GM23338 (cell line): ENCODE measurements at regions not wholly inside any gene's neighbourhood (a gene's known extent, or its start where the extent isn't known, plus 50 kb on each side); places are given as distances from the start of the nearest gene placed in this dataset.

Experiments used
- ATAC-seq: fragments of 200-7000 bp; cut with Tn5 transposase; 3 replicates; pipeline ENCODE4 v1.9.1; 2020
- DNase-seq: peaks from one replicate; pipeline ENCODE4 v3.0.0-alpha.2; 2015; ENCODE audit warnings: low spot score
- H2AFZ ChIP-seq: fragments of 200-600 bp; sonication (generic); 2 replicates; pipeline ENCODE4 v1.8.0; 2016; ENCODE audit warnings: antibody characterized with exemption, mild to moderate bottlenecking, moderate library complexity
- H3F3A ChIP-seq: fragments of 200-600 bp; sonication (generic); replicated peaks from 2 replicates; pipeline ENCODE4 v1.8.0; 2017; ENCODE audit warnings: antibody characterized with exemption, mixed run types, low read depth
- H3K27ac ChIP-seq: fragments of 200-600 bp; sonication (generic); 2 replicates; pipeline ENCODE4 v1.6.1; 2016; ENCODE audit warnings: low read depth
- H3K27me3 ChIP-seq: fragments of 200-600 bp; sonication (generic); 2 replicates; pipeline ENCODE4 v1.8.0; 2016; ENCODE audit warnings: mild to moderate bottlenecking, mixed run types, moderate library complexity; ENCODE audit not compliant: insufficient read depth
- H3K36me3 ChIP-seq: fragments of 200-600 bp; sonication (generic); 2 replicates; pipeline ENCODE4 v1.8.0; 2016; ENCODE audit warnings: mild to moderate bottlenecking; ENCODE audit not compliant: insufficient read depth
- H3K4me1 ChIP-seq: fragments of 200-600 bp; sonication (generic); 2 replicates; pipeline ENCODE4 v1.8.0; 2016; ENCODE audit warnings: mild to moderate bottlenecking, moderate library complexity; ENCODE audit not compliant: insufficient read depth
- H3K4me2 ChIP-seq: fragments of 200-600 bp; sonication (generic); 2 replicates; pipeline ENCODE4 v1.7.1; 2017; ENCODE audit warnings: mixed run types
- H3K4me3 ChIP-seq: fragments of 200-600 bp; sonication (generic); 2 replicates; pipeline ENCODE4 v1.6.1; 2016; ENCODE audit warnings: mixed run types
- H3K79me2 ChIP-seq: fragments of 200-600 bp; sonication (generic); replicated peaks from 2 replicates; pipeline ENCODE4 v1.8.0; 2017; ENCODE audit warnings: mild to moderate bottlenecking; ENCODE audit not compliant: insufficient read depth
- H3K9me2 ChIP-seq: fragments of 200-600 bp; sonication (generic); 2 replicates; pipeline ENCODE4 v1.8.0; 2017; ENCODE audit not compliant: insufficient read depth
- H4K20me1 ChIP-seq: fragments of 200-600 bp; sonication (generic); replicated peaks from 2 replicates; pipeline ENCODE4 v1.8.0; 2017; ENCODE audit warnings: mild to moderate bottlenecking; ENCODE audit not compliant: insufficient read depth
- H3K27ac Mint-ChIP-seq: 2 replicates; pipeline ENCODE4 v1.8.0; 2020; ENCODE audit warnings: inconsistent platforms, mild to moderate bottlenecking, moderate library complexity, mixed read lengths
- H3K27me3 Mint-ChIP-seq: 3 replicates; pipeline ENCODE4 v1.8.0; 2022; ENCODE audit warnings: low read depth, mild to moderate bottlenecking, moderate library complexity, mixed read lengths, inconsistent platforms; ENCODE audit not compliant: insufficient read depth, poor library complexity
- H3K36me3 Mint-ChIP-seq: 3 replicates; pipeline ENCODE4 v1.8.0; 2021; ENCODE audit warnings: low read depth, mild to moderate bottlenecking, inconsistent platforms, moderate library complexity, mixed read lengths
- H3K4me1 Mint-ChIP-seq: 3 replicates; pipeline ENCODE4 v1.8.0; 2020; ENCODE audit warnings: mild to moderate bottlenecking, inconsistent platforms, mixed read lengths
- H3K4me3 Mint-ChIP-seq: 3 replicates; pipeline ENCODE4 v1.8.0; 2021; ENCODE audit warnings: moderate library complexity, mild to moderate bottlenecking, inconsistent platforms, mixed read lengths
- H3K9me3 Mint-ChIP-seq: 3 replicates; pipeline ENCODE4 v1.8.0; 2020; ENCODE audit warnings: moderate library complexity, mild to moderate bottlenecking, inconsistent platforms, mixed read lengths
- CREB1 ChIP-seq: fragments of 250-450 bp; sonication (Bioruptor Pico); IDR thresholded peaks from 2 replicates; pipeline ENCODE4 v1.5.0; 2020; ENCODE audit warnings: low read depth, mild to moderate bottlenecking, moderate library complexity
- EZH2 ChIP-seq: fragments of 200-600 bp; sonication (generic); IDR thresholded peaks from one replicate; pipeline ENCODE4 v1.8.0; 2017; ENCODE audit warnings: antibody characterized with exemption, mild to moderate bottlenecking, low read depth; ENCODE audit not compliant: unreplicated experiment
- EZH2phosphoT487 ChIP-seq: fragments of 200-600 bp; sonication (generic); IDR thresholded peaks from one replicate; pipeline ENCODE4 v1.8.1; 2018; ENCODE audit warnings: antibody characterized with exemption; ENCODE audit not compliant: unreplicated experiment
- JUNB ChIP-seq: IDR thresholded peaks from one replicate; pipeline ENCODE4 v1.6.1; 2016; ENCODE audit warnings: antibody characterized with exemption; ENCODE audit not compliant: unreplicated experiment
- NANOG ChIP-seq: IDR thresholded peaks from 2 replicates; pipeline ENCODE4 v1.6.1; 2016; ENCODE audit warnings: antibody characterized with exemption, borderline replicate concordance
- POLR2AphosphoS5 ChIP-seq: IDR thresholded peaks from 2 replicates; pipeline ENCODE4 v1.6.1; 2016; ENCODE audit warnings: antibody characterized with exemption, low read depth
- STAT1 ChIP-seq: IDR thresholded peaks from one replicate; pipeline ENCODE4 v1.6.1; 2016; ENCODE audit warnings: antibody characterized with exemption; ENCODE audit not compliant: unreplicated experiment
- ZNF114 ChIP-seq: fragments of 250-450 bp; sonication (Bioruptor Pico); IDR thresholded peaks from 2 replicates; pipeline ENCODE4 v1.5.0; 2020; ENCODE audit warnings: mild to moderate bottlenecking, moderate library complexity
- ZNF331 ChIP-seq: fragments of 250-450 bp; sonication (Bioruptor Pico); IDR thresholded peaks from 2 replicates; pipeline ENCODE4 v1.5.0; 2020; ENCODE audit warnings: low read depth, mild to moderate bottlenecking, moderate library complexity
- TF ChIP-seq, protein P1 (sequence below), 2 experiments: fragments of 200-600 bp in 1 of 2; sonication (generic) in 1 of 2; conservative IDR thresholded peaks; 2 replicates each; pipeline versions ENCODE4 v1.5.1 to v1.6.1; 2016 to 2017; ENCODE audit warnings: antibody characterized with exemption in 2 of 2, low read depth in 2 of 2, mild to moderate bottlenecking in 2 of 2, moderate library complexity in 1 of 2
- TF ChIP-seq, protein P2 (sequence below): IDR thresholded peaks from one replicate; pipeline ENCODE4 v1.6.1; 2018; ENCODE audit warnings: antibody characterized with exemption; ENCODE audit not compliant: unreplicated experiment
- TF ChIP-seq, protein P3 (sequence below): fragments of 250-450 bp; sonication (Bioruptor Pico); IDR thresholded peaks from 2 replicates; pipeline ENCODE4 v1.5.0; 2020; ENCODE audit warnings: mild to moderate bottlenecking, moderate library complexity
- TF ChIP-seq, protein P4 (sequence below): IDR thresholded peaks from 2 replicates; pipeline ENCODE4 v1.6.1; 2016; ENCODE audit warnings: antibody characterized with exemption

DNA sequence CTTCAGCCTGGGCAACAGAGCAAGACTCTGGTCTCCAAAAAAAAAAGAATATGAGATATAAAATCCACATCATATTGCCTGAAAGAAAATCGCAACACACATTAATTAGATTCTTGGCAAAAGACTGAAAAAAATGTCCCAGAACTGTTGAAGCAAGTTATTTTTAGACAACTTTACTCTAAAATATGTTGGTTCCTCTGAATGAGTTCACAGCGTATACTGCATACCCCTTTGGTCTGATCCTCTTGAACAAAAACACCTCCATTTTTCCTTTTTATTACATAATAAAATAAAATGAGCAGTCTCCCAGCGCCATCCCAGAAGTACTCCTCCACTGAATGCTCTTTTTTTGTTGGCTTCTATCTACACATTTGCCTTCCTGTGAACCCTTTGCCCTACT lies 126.0 kb upstream of the TMEM170B start:
- no peak for ATAC-seq
- Histone ChIP-seq H2AFZ (peak overlapping the region; percentile 54; the same call in 1 of the 2 replicates), H3K4me3 (no peak overlapping the region), H3K36me3 (no peaks in the 10 kb centered on the region), H3K9me2 (no peaks in the 10 kb centered on the region), H3K4me1 (no peaks in the 10 kb centered on the region; the same call in 1 of the 2 replicates), H3K27ac (no peak overlapping the region), H4K20me1 (no peaks in the 10 kb centered on the region), H3K79me2 (no peaks in the 10 kb centered on the region), H3K27me3 (no peaks in the 10 kb centered on the region), H3K4me2 (no peak overlapping the region), H3F3A (no peaks in the 10 kb centered on the region)
- Mint-ChIP-seq H3K9me3 (peaks cover 6% of the 10 kb centered on the region; the same call in 1 of the 3 replicates), H3K36me3 (no peaks in the 10 kb centered on the region; the same call in 2 of the 3 replicates), H3K4me3 (no peak overlapping the region), H3K27me3 (peaks cover 4% of the 10 kb centered on the region), H3K4me1 (no peaks in the 10 kb centered on the region), H3K27ac (no peak overlapping the region)
- no peak for DNase-seq
- no peak for TF ChIP-seq EZH2
- TF ChIP-seq, protein P1, sequence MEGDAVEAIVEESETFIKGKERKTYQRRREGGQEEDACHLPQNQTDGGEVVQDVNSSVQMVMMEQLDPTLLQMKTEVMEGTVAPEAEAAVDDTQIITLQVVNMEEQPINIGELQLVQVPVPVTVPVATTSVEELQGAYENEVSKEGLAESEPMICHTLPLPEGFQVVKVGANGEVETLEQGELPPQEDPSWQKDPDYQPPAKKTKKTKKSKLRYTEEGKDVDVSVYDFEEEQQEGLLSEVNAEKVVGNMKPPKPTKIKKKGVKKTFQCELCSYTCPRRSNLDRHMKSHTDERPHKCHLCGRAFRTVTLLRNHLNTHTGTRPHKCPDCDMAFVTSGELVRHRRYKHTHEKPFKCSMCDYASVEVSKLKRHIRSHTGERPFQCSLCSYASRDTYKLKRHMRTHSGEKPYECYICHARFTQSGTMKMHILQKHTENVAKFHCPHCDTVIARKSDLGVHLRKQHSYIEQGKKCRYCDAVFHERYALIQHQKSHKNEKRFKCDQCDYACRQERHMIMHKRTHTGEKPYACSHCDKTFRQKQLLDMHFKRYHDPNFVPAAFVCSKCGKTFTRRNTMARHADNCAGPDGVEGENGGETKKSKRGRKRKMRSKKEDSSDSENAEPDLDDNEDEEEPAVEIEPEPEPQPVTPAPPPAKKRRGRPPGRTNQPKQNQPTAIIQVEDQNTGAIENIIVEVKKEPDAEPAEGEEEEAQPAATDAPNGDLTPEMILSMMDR (conservative IDR thresholded peaks at IDR 0.05; ENCODE audit: low read depth in 2 of 2): no peak
- no peak for TF ChIP-seq ZNF331
- TF ChIP-seq STAT1: no peak
- TF ChIP-seq, protein P2, sequence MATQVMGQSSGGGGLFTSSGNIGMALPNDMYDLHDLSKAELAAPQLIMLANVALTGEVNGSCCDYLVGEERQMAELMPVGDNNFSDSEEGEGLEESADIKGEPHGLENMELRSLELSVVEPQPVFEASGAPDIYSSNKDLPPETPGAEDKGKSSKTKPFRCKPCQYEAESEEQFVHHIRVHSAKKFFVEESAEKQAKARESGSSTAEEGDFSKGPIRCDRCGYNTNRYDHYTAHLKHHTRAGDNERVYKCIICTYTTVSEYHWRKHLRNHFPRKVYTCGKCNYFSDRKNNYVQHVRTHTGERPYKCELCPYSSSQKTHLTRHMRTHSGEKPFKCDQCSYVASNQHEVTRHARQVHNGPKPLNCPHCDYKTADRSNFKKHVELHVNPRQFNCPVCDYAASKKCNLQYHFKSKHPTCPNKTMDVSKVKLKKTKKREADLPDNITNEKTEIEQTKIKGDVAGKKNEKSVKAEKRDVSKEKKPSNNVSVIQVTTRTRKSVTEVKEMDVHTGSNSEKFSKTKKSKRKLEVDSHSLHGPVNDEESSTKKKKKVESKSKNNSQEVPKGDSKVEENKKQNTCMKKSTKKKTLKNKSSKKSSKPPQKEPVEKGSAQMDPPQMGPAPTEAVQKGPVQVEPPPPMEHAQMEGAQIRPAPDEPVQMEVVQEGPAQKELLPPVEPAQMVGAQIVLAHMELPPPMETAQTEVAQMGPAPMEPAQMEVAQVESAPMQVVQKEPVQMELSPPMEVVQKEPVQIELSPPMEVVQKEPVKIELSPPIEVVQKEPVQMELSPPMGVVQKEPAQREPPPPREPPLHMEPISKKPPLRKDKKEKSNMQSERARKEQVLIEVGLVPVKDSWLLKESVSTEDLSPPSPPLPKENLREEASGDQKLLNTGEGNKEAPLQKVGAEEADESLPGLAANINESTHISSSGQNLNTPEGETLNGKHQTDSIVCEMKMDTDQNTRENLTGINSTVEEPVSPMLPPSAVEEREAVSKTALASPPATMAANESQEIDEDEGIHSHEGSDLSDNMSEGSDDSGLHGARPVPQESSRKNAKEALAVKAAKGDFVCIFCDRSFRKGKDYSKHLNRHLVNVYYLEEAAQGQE: no peak
- TF ChIP-seq, protein P3, sequence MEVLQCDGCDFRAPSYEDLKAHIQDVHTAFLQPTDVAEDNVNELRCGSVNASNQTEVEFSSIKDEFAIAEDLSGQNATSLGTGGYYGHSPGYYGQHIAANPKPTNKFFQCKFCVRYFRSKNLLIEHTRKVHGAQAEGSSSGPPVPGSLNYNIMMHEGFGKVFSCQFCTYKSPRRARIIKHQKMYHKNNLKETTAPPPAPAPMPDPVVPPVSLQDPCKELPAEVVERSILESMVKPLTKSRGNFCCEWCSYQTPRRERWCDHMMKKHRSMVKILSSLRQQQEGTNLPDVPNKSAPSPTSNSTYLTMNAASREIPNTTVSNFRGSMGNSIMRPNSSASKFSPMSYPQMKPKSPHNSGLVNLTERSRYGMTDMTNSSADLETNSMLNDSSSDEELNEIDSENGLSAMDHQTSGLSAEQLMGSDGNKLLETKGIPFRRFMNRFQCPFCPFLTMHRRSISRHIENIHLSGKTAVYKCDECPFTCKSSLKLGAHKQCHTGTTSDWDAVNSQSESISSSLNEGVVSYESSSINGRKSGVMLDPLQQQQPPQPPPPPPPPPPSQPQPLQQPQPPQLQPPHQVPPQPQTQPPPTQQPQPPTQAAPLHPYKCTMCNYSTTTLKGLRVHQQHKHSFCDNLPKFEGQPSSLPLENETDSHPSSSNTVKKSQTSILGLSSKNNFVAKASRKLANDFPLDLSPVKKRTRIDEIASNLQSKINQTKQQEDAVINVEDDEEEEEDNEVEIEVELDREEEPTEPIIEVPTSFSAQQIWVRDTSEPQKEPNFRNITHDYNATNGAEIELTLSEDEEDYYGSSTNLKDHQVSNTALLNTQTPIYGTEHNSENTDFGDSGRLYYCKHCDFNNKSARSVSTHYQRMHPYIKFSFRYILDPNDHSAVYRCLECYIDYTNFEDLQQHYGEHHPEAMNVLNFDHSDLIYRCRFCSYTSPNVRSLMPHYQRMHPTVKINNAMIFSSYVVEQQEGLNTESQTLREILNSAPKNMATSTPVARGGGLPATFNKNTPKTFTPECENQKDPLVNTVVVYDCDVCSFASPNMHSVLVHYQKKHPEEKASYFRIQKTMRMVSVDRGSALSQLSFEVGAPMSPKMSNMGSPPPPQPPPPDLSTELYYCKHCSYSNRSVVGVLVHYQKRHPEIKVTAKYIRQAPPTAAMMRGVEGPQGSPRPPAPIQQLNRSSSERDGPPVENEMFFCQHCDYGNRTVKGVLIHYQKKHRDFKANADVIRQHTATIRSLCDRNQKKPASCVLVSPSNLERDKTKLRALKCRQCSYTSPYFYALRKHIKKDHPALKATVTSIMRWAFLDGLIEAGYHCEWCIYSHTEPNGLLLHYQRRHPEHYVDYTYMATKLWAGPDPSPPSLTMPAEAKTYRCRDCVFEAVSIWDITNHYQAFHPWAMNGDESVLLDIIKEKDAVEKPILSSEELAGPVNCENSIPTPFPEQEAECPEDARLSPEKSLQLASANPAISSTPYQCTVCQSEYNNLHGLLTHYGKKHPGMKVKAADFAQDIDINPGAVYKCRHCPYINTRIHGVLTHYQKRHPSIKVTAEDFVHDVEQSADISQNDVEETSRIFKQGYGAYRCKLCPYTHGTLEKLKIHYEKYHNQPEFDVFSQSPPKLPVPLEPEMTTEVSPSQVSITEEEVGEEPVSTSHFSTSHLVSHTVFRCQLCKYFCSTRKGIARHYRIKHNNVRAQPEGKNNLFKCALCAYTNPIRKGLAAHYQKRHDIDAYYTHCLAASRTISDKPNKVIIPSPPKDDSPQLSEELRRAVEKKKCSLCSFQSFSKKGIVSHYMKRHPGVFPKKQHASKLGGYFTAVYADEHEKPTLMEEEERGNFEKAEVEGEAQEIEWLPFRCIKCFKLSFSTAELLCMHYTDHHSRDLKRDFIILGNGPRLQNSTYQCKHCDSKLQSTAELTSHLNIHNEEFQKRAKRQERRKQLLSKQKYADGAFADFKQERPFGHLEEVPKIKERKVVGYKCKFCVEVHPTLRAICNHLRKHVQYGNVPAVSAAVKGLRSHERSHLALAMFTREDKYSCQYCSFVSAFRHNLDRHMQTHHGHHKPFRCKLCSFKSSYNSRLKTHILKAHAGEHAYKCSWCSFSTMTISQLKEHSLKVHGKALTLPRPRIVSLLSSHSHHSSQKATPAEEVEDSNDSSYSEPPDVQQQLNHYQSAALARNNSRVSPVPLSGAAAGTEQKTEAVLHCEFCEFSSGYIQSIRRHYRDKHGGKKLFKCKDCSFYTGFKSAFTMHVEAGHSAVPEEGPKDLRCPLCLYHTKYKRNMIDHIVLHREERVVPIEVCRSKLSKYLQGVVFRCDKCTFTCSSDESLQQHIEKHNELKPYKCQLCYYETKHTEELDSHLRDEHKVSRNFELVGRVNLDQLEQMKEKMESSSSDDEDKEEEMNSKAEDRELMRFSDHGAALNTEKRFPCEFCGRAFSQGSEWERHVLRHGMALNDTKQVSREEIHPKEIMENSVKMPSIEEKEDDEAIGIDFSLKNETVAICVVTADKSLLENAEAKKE (CRISPR knock-in tag): no peak
- TF ChIP-seq CREB1: no peak
- TF ChIP-seq, protein P4, sequence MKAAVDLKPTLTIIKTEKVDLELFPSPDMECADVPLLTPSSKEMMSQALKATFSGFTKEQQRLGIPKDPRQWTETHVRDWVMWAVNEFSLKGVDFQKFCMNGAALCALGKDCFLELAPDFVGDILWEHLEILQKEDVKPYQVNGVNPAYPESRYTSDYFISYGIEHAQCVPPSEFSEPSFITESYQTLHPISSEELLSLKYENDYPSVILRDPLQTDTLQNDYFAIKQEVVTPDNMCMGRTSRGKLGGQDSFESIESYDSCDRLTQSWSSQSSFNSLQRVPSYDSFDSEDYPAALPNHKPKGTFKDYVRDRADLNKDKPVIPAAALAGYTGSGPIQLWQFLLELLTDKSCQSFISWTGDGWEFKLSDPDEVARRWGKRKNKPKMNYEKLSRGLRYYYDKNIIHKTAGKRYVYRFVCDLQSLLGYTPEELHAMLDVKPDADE: no peak
- no peak for TF ChIP-seq JUNB
- no peak for TF ChIP-seq EZH2phosphoT487
- TF ChIP-seq POLR2AphosphoS5: no peak
- no peak for TF ChIP-seq NANOG
- no peak for TF ChIP-seq ZNF114 (CRISPR knock-in tag)
